ENCODE measurements at regions not wholly inside any gene's neighbourhood (a gene's known extent, or its start where the extent isn't known, plus 50 kb on each side); places are given as distances from the start of the nearest gene placed in this dataset.

- TF ChIP-seq CTCF (IDR thresholded peaks at IDR 0.05) (no peak), ZFX (IDR thresholded peaks at IDR 0.05; ENCODE audit: borderline replicate concordance) (no peak)
- no peak overlapping the region for H3K27ac ChIP-seq
These were observed 124.6 kb upstream of the BTN3A2 start for GRCh38 chr6:26240157-26241032.

GRCh38 chr6:26241033-26241895 is 123.7 kb upstream of the BTN3A2 start:
- H3K27ac ChIP-seq: no peak overlapping the region
- no peak for TF ChIP-seq CTCF (IDR thresholded peaks at IDR 0.05)
- TF ChIP-seq ZFX (IDR thresholded peaks at IDR 0.05; ENCODE audit: borderline replicate concordance): no peak

GRCh38 chr6:26243132-26243531 is 121.9 kb upstream of the BTN3A2 start:
- H3K27ac ChIP-seq: no peak overlapping the region
- TF ChIP-seq ZFX (IDR thresholded peaks at IDR 0.05; ENCODE audit: borderline replicate concordance) (no peak), CTCF (IDR thresholded peaks at IDR 0.05) (no peak)

GRCh38 chr6:26243752-26244151 is 121.2 kb upstream of the BTN3A2 start:
- no peak for TF ChIP-seq CTCF (IDR thresholded peaks at IDR 0.05)
- no peak for TF ChIP-seq ZFX (IDR thresholded peaks at IDR 0.05; ENCODE audit: borderline replicate concordance)
- H3K27ac ChIP-seq: no peak overlapping the region

- no peak for TF ChIP-seq CTCF (IDR thresholded peaks at IDR 0.05)
- no peak for TF ChIP-seq ZFX (IDR thresholded peaks at IDR 0.05; ENCODE audit: borderline replicate concordance)
- no peak overlapping the region for H3K27ac ChIP-seq
These were observed 118.9 kb upstream of the BTN3A2 start for GRCh38 chr6:26246058-26246457.

- H3K27ac ChIP-seq: no peak overlapping the region
- TF ChIP-seq CTCF (IDR thresholded peaks at IDR 0.05) (no peak), ZFX (IDR thresholded peaks at IDR 0.05; ENCODE audit: borderline replicate concordance) (no peak)
These were observed 118.4 kb upstream of the BTN3A2 start for GRCh38 chr6:26246553-26246952.

GRCh38 chr6:26249707-26249956 is 115.4 kb upstream of the BTN3A2 start:
- TF ChIP-seq ZFX (IDR thresholded peaks at IDR 0.05; ENCODE audit: borderline replicate concordance) (no peak), CTCF (IDR thresholded peaks at IDR 0.05) (no peak)

More at GRCh38 chr6:26249707-26249956, 115.4 kb upstream of the BTN3A2 start:
- no peak overlapping the region for H3K27ac ChIP-seq

Measured in 22Rv1 (cell line).